HG02943 (cell line): ENCODE measurements at regions not wholly inside any gene's neighbourhood (a gene's known extent, or its start where the extent isn't known, plus 50 kb on each side); places are given as distances from the start of the nearest gene placed in this dataset.
"Not testable (repeated sequence)": the region's sequence is repeated elsewhere in the genome, so short reads cannot be mapped to it uniquely, and the experiment has no call there.

ENCODE experiments used
- ATAC-seq: cut with Tn5 transposase; IDR thresholded peaks from one replicate; pipeline ENCODE4 v1.9.1; 2021; ENCODE audit warnings: mild to moderate bottlenecking, low read depth, moderate library complexity; ENCODE audit not compliant: unreplicated experiment

DNA sequence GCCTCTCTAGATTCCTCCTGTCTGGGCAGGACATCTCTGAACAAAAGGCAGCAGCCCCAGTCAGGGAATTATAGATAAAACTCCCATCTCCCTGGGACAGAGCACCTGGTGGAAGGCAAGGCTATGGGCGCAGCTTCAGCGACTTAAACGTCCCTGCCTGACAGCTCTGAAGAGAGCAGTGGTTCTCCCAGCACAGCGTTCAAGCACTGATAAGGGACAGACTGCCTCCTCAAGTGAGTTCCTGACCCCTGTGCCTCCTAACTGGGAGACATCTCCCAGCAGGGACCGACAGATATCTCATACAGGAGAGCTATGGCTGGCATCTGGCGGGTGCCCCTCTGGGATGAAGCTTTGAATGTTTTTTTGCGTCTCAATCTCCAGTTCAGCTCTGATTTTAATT, 262.2 kb downstream of the PARM1 start:
- ATAC-seq: no peak

GRCh38 chr4:75194180-75194579, 261.3 kb downstream of the PARM1 start:
- no peak for ATAC-seq

DNA sequence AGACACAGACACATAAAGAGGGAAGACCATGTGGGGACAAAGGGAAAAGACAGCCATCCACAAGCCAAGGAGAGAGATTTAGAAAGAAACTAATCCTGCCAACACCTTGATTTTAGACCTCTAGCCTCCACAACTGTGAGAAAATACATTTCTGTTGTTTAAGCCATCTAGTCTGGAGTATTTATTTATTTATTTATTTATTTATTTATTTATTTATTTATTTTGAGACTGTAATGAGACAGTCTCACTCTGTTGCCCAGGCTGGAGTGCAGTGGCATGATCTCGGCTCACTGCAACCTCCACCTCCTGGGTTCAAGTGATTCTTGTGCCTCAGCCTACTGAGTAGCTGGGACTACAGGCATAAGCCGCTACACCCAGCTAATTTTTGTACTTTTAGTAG, 259.3 kb downstream of the PARM1 start:
- ATAC-seq: not testable (repeated sequence)

DNA sequence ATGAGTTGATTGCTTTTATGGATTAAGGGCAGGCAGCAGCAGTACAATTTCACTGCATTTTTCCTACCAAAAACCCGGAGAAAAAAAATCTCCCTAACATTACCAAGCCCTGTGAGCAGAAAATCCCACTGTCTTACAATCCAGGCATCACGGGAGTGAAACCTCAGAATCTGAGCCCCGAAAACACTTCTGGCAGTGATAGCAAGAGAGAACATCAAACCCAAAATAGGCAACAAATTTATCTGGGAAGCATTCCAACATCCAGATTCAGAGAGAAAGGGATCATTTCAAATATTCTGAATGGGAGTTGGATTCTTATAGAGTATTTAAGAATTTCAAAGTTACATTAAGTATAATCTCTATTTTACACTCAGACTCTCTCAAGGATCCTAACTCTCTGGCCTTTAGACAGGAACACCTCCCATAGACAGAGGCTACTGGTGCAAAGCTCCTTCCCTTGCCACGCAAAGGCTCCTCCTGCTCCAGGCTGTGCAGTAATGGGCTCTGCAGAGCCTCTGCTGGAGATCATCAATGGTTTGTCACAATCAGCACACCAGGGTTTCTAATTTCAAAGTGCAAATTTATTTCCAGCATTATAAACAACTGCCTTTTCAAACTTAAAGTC, 256.9 kb downstream of the PARM1 start:
- no peak for ATAC-seq

GRCh38 chr4:75180790-75181776, 248.2 kb downstream of the PARM1 start:
- peak; percentile 85 for ATAC-seq

GRCh38 chr4:75180217-75180616, 247.3 kb downstream of the PARM1 start:
- no peak for ATAC-seq

DNA sequence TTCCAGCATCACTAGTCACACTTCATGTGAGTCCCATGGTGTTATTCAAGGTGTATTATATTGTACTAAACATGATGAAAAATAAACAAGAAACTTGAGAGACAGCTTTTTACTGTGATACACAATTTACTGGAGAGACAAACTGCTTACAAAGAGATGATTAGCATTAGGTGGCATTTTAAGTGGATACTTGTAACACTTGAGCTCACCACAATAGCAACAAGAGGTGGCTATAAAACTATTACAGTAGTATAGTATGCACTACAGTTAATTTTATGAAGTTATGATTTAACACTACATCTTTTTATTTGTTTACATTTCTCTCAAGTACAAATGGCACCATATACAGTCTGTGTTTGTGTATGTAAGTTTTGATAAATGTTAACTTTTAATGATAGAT, 246.6 kb downstream of the PARM1 start:
- no peak for ATAC-seq

DNA sequence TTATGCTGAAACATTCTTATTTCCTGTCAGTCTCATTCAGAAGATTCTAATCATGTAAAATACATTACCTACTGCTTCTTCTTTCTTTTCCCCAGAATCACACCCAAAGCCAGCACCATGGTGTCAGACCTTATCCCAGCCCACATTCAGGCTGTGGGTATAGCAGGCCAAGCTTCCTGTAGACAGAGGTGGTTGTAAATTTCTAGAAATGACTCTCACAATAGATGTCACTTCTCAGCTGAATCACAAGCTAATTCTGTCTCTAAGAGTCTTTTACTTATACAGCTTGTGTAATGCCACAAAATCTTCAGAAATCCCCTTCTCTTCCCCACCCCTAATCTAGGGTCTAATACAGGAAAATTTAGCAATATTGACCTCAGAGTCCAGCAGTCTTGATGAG, 239.6 kb downstream of the PARM1 start:
- peak; percentile 79 for ATAC-seq

- ATAC-seq: no peak
Measured at GRCh38 chr4:75169427-75169826, 236.5 kb downstream of the PARM1 start.

- ATAC-seq: no peak
Measured at GRCh38 chr4:75169020-75169419, 236.1 kb downstream of the PARM1 start.

DNA sequence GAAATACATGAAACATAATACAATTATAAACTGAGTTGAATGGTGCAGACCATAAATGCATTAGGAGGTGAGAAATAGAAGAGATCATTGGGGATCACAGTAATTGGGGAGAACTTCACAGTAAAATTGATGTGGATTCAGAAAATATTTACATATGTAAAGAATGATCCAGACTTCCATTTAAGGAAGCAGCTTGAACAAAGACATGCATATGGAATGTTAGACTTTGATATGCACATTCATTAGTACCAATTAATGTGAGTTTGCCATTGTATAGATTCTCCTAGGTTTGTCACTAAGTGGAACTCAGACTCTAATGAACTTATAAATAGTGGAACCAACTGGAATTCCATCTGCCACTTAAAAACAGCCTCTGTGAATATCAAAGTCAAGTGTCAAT, 235.6 kb downstream of the PARM1 start:
- ATAC-seq: no peak

DNA sequence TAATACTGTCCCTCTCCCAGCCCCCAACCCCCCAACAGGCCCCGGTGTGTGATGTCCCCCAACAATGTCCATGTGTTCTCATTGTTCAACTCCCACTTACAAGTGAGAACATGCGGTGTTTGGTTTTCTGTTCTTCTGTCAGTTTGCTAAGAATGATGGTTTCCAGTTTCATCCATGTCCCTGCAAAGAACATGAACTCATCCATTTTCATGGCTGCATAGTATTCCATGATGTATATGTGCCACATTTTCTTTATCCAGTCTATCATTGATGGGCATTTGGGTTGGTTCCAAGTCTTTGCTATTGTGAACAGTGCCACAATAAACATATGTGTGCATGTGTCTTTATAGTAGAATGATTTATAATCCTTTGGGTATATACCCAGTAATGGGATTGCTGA, 232.2 kb downstream of the PARM1 start:
- ATAC-seq: not testable (repeated sequence)

GRCh38 chr4:75158451-75158850, 225.5 kb downstream of the PARM1 start:
- ATAC-seq: no peak

- no peak for ATAC-seq
Measured at GRCh38 chr4:75154994-75155393, 222.1 kb downstream of the PARM1 start.

GRCh38 chr4:75146223-75146622, 213.3 kb downstream of the PARM1 start:
- no peak for ATAC-seq

DNA sequence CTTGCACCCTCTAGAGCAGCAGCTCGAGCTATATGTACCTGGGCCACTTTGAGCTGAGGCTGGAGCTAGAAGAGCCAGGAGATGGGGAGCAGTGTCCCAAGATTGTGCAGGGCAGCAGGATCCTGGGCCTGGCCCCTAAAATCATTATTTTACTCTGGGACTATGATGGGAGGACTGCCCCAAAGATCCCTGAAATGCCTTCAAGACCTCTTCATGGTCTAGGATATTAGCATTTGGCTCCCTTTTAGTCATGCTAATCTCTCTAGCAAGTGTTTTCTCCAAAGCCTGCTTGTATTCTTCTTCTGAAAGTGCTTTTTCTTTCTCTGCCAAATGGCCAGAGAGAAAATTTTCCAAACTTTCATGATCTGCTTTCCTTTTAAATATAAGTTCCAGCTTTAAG, 211.6 kb downstream of the PARM1 start:
- no peak for ATAC-seq

DNA sequence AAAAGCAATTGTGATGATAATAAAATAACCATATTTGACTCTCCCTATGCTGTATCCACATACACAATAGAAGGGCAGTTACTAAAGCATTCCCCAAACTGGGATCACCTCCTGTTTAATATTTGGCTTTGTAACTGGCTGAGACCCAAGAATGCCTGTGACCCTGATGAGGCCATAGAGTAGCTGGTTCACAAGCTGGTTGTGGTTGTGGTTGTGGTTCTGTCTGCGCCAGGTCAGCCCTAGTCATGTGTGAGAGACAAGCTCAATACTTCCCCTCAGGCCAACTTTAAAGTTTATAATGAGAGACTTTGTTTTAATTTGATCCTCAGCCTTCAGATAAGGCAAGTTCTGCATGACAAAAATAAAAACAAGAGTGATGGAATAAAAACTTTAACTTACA, 209.9 kb downstream of the PARM1 start:
- no peak for ATAC-seq

- no peak for ATAC-seq
Measured at GRCh38 chr4:75142382-75142781, 209.5 kb downstream of the PARM1 start.

DNA sequence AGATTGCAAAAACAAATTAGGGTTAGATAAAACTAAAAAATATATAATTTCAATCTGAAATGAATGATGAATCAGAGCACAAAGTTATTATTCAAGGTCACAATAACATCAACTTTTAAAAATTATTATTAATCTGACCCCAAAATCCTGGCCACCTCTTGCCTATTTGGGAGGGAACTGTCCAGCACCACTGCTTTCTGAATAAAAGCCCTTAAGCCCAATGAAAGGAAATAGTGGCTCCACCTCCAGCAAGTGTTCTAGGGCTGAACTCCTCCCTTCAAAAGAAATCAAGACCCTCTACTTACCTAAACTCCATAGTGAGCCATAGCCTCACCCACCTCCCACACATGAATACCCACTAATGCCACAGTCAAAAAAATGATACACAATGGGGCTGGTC, 208.2 kb downstream of the PARM1 start:
- no peak for ATAC-seq

DNA sequence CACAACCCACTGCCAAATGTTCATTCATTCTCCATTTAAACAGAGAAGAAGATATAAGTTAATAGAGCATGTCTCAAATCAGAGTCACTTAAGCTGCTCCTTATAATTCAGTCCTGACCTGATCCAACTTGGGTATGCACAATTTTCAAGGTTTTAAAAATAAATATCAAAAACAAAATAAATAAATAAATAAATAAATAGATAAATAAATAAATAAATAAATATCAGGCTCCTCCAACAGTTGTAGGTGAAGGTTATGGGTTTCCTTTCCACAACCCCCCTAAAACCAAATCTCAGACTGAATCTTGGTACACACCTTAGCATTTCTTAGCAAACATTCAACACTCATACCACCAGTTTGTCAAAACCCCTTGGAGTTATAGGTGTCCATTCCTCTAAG, 204.4 kb downstream of the PARM1 start:
- ATAC-seq: no peak

- ATAC-seq: no peak
Measured at GRCh38 chr4:75135068-75135825, 202.3 kb downstream of the PARM1 start.
